ES-I3 (cell line): ENCODE measurements at regions not wholly inside any gene's neighbourhood (a gene's known extent, or its start where the extent isn't known, plus 50 kb on each side); places are given as distances from the start of the nearest gene placed in this dataset.

Experiments
- H3K36me3 ChIP-seq: 2 replicates; pipeline ENCODE4 v1.6.1; 2013; ENCODE audit warnings: mild to moderate bottlenecking, low read length, control low read depth, moderate library complexity; ENCODE audit not compliant: insufficient read depth
- H3K4me1 ChIP-seq: 2 replicates; pipeline ENCODE4 v1.6.1; 2013; ENCODE audit warnings: mild to moderate bottlenecking, control low read depth, low read length; ENCODE audit not compliant: insufficient read depth
- H3K9ac ChIP-seq: 2 replicates; pipeline ENCODE4 v1.6.1; 2013; ENCODE audit warnings: low read depth, mild to moderate bottlenecking, low read length, moderate library complexity
- H3K9me3 ChIP-seq: 2 replicates; pipeline ENCODE4 v1.6.1; 2013; ENCODE audit warnings: mild to moderate bottlenecking, low read length, moderate library complexity; ENCODE audit not compliant: control insufficient read depth, insufficient read depth

GRCh38 chr2:57510704-57511103 lies 535.9 kb upstream of the VRK2 start:
- Histone ChIP-seq H3K9me3 (no peaks in the 10 kb centered on the region), H3K9ac (no peak overlapping the region), H3K4me1 (no peaks in the 10 kb centered on the region), H3K36me3 (no peaks in the 10 kb centered on the region)

GRCh38 chr2:57515366-57515765 lies 531.2 kb upstream of the VRK2 start:
- H3K36me3 ChIP-seq, result no peaks in the 10 kb centered on the region
- H3K9me3 ChIP-seq, result no peaks in the 10 kb centered on the region
- no peaks in the 10 kb centered on the region; the same call in 1 of the 2 replicates for H3K4me1 ChIP-seq
- H3K9ac ChIP-seq, result no peak overlapping the region

DNA sequence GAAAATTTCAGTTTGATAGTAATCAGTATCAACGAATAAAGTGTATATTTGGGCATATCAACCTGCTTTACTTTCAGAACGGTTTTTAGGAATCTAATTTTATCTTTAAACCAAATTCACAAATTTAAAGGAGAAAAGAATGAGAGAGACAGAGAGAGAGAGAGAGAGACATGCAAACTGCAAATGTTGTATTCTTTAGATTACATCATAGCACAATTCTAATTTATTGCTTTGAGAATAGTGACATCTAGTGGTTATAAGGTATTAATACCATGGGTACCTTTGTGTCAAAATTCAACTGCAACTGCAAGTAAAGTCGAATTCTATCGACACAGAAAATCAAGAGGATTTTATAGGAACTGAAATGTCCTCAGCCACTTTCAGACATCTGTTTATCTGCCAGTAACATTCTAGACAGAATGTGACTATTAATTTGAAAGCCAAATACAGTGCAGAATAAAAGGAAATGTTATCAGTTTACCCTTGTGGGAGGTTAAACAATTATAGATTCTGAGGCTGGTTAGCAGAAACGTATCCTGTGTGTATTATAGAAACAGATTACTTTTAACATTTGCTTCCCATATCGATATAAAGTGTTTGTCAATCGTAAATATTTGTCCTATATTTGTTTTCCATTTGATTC lies 529.8 kb upstream of the VRK2 start:
- Histone ChIP-seq H3K9me3 (no peaks in the 10 kb centered on the region), H3K36me3 (no peaks in the 10 kb centered on the region), H3K4me1 (no peaks in the 10 kb centered on the region; the same call in 1 of the 2 replicates), H3K9ac (no peak overlapping the region)

DNA sequence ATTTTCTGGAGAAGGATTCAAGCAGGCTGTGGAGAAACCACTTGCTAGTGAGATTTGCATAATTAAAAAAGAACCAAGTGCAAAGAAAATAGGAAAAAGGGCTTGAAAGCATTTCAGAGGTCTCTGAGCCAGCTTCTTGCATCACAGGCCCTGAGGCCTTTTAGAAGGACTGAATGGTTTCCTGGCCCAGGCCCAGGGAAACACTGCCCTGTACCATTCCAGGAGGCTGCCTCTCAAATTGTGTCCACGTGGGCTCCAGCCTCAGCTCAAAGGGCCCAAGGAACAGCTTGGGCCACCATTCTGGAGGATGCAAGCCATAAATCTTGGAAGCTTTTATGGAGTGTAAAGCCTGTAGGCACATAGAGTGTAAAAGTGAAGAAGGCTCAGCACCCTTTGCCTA lies 523.3 kb upstream of the VRK2 start:
- Histone ChIP-seq H3K4me1 (no peaks in the 10 kb centered on the region), H3K9ac (no peak overlapping the region), H3K9me3 (no peaks in the 10 kb centered on the region), H3K36me3 (no peaks in the 10 kb centered on the region)

- no peaks in the 10 kb centered on the region for H3K4me1 ChIP-seq
- no peak overlapping the region for H3K9ac ChIP-seq
- no peaks in the 10 kb centered on the region for H3K36me3 ChIP-seq
- H3K9me3 ChIP-seq, result no peaks in the 10 kb centered on the region
These were observed 518.9 kb upstream of the VRK2 start for GRCh38 chr2:57527685-57528084.

- Histone ChIP-seq H3K9me3 (no peaks in the 10 kb centered on the region), H3K36me3 (no peaks in the 10 kb centered on the region), H3K4me1 (no peaks in the 10 kb centered on the region), H3K9ac (no peak overlapping the region)
These were observed 518.1 kb upstream of the VRK2 start for GRCh38 chr2:57528499-57528898.

DNA sequence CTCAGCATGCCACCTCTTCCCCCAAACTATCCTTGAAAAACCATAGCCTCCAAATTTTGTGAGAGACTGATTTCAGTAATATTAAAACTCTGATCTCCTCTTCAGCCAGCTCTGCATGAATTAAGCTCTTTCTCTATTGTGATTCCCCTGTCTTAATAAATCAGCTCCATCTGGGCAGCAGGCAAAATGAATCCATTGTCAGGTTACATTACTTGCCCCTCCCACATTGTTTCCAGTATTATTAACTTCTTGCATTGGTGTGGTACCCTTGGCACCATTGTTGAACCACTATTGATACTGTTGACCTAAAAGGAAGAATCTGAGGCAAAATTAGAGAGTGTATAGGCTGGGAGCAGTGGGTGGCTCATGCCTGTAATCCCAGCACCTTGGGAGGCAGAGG lies 512.2 kb upstream of the VRK2 start:
- Histone ChIP-seq H3K4me1 (no peaks in the 10 kb centered on the region), H3K9me3 (no peaks in the 10 kb centered on the region), H3K9ac (no peak overlapping the region), H3K36me3 (no peaks in the 10 kb centered on the region)

- no peaks in the 10 kb centered on the region for H3K4me1 ChIP-seq
- no peaks in the 10 kb centered on the region for H3K36me3 ChIP-seq
- H3K9ac ChIP-seq, result no peak overlapping the region
- no peaks in the 10 kb centered on the region for H3K9me3 ChIP-seq
These were observed 509.9 kb upstream of the VRK2 start for GRCh38 chr2:57536535-57537231.

- no peaks in the 10 kb centered on the region for H3K9me3 ChIP-seq
- no peaks in the 10 kb centered on the region for H3K36me3 ChIP-seq
- H3K9ac ChIP-seq, result no peak overlapping the region
- H3K4me1 ChIP-seq, result no peaks in the 10 kb centered on the region
These were observed 506.8 kb upstream of the VRK2 start for GRCh38 chr2:57539761-57540160.

DNA sequence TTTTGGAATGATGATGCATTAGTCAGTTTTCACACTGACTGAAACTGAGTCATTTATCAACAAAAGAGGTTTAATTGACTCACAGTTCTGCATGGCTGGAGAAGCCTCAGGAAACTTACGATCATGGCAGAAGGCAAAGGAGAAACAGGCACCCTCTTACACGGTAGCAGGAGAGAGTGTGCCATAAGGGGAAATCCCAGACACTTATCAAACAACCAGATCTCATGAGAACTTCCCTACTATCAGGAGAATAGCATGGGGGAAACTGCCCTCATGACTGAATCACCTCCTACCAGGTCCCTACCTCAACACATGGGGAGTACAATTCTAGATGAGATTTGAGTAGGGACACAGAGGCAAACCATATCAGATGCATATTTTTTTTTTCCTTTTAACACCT lies 504.5 kb upstream of the VRK2 start:
- Histone ChIP-seq H3K9ac (no peak overlapping the region), H3K9me3 (no peaks in the 10 kb centered on the region), H3K36me3 (no peaks in the 10 kb centered on the region), H3K4me1 (no peaks in the 10 kb centered on the region; the same call in 1 of the 2 replicates)

DNA sequence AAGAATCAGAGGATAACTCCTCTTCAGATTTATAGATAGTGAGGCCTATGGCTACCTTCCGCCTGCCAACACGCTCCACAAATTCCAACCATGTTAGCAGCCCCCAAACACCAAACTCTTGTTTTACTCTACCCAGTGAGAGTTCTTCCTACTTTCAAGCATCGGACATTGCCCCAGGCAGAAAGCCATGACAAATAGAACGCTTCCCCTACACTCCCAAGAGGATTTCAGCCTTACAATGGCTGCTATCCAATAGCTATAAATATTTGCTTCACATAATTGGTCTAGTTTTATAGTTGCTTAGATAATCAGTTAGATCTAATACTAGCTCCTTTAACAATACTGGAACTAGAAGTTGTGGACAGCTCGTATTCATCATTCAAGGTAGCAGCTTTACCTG lies 503.4 kb upstream of the VRK2 start:
- H3K9ac ChIP-seq, result no peak overlapping the region

GRCh38 chr2:57544624-57545023 lies 502.0 kb upstream of the VRK2 start:
- Histone ChIP-seq H3K9ac (no peak overlapping the region), H3K9me3 (no peaks in the 10 kb centered on the region), H3K36me3 (no peaks in the 10 kb centered on the region), H3K4me1 (peaks cover 4% of the 10 kb centered on the region)

More for the DNA sequence above, 503.4 kb upstream of the VRK2 start:
- Histone ChIP-seq H3K36me3 (no peaks in the 10 kb centered on the region), H3K9me3 (no peaks in the 10 kb centered on the region), H3K4me1 (peaks cover 4% of the 10 kb centered on the region)

DNA sequence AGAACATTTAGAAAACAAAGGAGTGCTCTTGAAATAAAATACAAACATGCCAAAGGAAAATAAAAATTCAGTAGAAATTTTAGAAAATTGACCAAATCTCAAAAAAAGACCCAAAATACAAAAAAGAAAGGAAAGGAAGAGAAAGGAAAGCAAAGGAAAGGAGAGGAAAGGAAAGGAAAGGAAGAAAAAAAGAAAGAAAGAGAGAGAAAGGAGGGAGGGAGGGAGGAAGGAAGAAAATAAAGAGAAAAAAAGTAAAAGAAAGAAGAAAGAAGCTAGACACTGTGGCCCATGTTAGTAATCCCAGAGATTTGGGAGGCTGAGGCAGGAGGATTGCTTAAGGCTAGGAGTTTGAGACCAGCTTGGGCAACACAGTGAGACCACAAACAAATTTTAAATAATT lies 500.1 kb upstream of the VRK2 start:
- peaks cover 4% of the 10 kb centered on the region for H3K4me1 ChIP-seq
- H3K36me3 ChIP-seq, result no peaks in the 10 kb centered on the region
- H3K9ac ChIP-seq, result no peak overlapping the region
- no peaks in the 10 kb centered on the region for H3K9me3 ChIP-seq

DNA sequence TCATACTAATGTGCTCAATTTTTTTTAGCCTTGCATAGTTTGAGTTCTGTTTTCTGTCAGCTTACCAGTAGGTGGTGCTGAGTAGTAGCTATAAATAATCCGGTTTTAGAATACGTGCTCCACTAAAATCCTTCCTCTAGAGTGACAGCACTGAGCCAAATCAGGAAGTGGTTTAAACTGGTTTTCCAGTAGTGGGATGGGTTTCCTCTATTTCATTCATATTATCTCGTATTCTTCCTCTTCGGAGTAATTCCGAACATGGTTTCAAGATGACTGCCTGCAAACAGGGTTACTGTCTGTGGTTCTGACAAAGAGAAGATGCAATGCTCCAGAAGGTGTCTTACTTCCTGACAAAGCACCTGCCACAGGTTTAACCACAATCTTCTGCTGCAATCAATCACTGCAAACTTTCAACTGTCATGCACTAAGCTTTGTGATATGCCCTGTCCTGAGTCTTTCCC lies 496.9 kb upstream of the VRK2 start:
- H3K36me3 ChIP-seq, result no peaks in the 10 kb centered on the region
- H3K4me1 ChIP-seq, result peaks cover 4% of the 10 kb centered on the region
- no peaks in the 10 kb centered on the region for H3K9me3 ChIP-seq
- H3K9ac ChIP-seq, result no peak overlapping the region

DNA sequence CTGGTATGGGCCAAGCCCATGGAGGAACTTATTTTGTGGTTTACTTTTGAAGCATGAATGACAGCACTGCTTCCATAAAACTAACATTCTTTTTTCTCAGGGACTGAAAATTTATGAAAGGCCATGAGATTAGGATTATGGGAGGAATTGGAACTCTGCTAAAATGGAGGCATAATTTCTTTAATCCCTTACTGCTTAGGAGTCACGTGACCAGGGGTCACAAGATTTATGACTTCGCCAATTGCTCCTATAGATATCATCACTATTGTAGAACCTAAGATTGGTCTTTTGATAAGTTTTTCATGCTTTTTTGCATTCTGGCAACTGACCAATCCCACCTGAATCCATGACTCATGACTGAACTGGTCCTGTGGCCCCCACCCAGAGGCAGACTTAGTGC lies 495.7 kb upstream of the VRK2 start:
- Histone ChIP-seq H3K9me3 (no peaks in the 10 kb centered on the region), H3K9ac (no peak overlapping the region), H3K4me1 (peaks cover 4% of the 10 kb centered on the region), H3K36me3 (no peaks in the 10 kb centered on the region)
